ENCODE measurements at regions not wholly inside any gene's neighbourhood (a gene's known extent, or its start where the extent isn't known, plus 50 kb on each side); places are given as distances from the start of the nearest gene placed in this dataset.

DNA sequence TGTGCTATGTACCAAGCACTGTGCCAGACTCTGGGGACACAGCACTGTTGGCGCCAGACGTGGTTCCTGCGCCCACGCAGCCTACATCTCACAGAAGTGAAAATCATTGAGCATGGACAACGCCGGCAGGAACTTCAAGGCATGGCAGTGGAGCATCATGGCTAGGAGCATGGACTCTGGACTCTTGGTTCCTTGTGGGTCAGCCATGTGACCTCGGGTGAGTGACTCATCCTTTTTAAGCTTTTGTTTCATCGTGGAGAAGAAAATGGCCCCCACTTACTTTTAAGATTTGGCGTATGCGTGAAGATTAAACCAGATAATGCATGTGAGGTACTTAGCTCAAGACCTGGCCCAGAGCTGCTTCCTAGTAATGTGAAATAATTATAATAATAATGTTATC lies 988.5 kb downstream of the UQCRFS1 start:
- Histone ChIP-seq H3K36me3 (no peaks in the 10 kb centered on the region), H3K27me3 (ENCODE audit: low read depth) (peaks cover 55% of the 10 kb centered on the region), H3K27ac (replicated peaks) (no peak overlapping the region), H3K4me3 (no peak overlapping the region), H3K9me3 (replicated peaks) (no peaks in the 10 kb centered on the region), H3K4me1 (no peaks in the 10 kb centered on the region)
- TF ChIP-seq, protein P1, sequence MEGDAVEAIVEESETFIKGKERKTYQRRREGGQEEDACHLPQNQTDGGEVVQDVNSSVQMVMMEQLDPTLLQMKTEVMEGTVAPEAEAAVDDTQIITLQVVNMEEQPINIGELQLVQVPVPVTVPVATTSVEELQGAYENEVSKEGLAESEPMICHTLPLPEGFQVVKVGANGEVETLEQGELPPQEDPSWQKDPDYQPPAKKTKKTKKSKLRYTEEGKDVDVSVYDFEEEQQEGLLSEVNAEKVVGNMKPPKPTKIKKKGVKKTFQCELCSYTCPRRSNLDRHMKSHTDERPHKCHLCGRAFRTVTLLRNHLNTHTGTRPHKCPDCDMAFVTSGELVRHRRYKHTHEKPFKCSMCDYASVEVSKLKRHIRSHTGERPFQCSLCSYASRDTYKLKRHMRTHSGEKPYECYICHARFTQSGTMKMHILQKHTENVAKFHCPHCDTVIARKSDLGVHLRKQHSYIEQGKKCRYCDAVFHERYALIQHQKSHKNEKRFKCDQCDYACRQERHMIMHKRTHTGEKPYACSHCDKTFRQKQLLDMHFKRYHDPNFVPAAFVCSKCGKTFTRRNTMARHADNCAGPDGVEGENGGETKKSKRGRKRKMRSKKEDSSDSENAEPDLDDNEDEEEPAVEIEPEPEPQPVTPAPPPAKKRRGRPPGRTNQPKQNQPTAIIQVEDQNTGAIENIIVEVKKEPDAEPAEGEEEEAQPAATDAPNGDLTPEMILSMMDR (IDR thresholded peaks at IDR 0.05; ENCODE audit: borderline replicate concordance) = no peak
- intact Hi-C loops (cut with micrococcal nuclease) = no loop called here
- no peak for DNase-seq

DNA sequence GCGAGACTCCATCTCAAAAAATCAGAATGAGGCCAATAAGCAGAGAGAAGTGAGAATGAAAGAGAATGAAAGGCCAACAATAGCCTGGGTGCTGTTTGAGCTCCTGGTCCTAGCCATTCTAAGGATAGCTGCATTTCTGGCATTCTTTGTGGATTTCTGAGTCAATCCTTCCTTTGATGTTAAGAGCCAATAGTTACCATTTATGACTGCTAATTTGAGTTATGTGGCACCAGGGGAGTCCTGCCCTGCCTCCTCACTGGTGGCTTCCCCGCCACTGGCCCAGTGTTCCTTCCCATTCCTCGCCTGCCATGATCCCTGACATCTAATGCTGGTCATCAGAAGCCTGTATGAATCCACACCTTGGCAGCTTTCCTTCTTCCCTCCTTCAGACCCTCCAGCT lies 991.2 kb downstream of the UQCRFS1 start:
- no peaks in the 10 kb centered on the region for H3K9me3 ChIP-seq (replicated peaks)
- intact Hi-C loops (cut with micrococcal nuclease) = no loop called here
- peaks cover 62% of the 10 kb centered on the region for H3K27me3 ChIP-seq (ENCODE audit: low read depth)
- TF ChIP-seq, protein P1 (IDR thresholded peaks at IDR 0.05; ENCODE audit: borderline replicate concordance) = no peak
- no peak for DNase-seq
- no peaks in the 10 kb centered on the region for H3K4me1 ChIP-seq
- H3K4me3 ChIP-seq = no peak overlapping the region
- H3K36me3 ChIP-seq = no peaks in the 10 kb centered on the region
- H3K27ac ChIP-seq (replicated peaks) = no peak overlapping the region

GRCh38 chr19:28218728-28219127 lies 994.2 kb downstream of the UQCRFS1 start:
- intact Hi-C loops (cut with micrococcal nuclease) = no loop called here
- H3K27me3 ChIP-seq (ENCODE audit: low read depth) = peaks cover 45% of the 10 kb centered on the region
- no peak for DNase-seq
- no peaks in the 10 kb centered on the region for H3K4me1 ChIP-seq
- H3K4me3 ChIP-seq = no peak overlapping the region
- no peak overlapping the region for H3K27ac ChIP-seq (replicated peaks)
- no peaks in the 10 kb centered on the region for H3K9me3 ChIP-seq (replicated peaks)
- TF ChIP-seq, protein P1 (IDR thresholded peaks at IDR 0.05; ENCODE audit: borderline replicate concordance) = no peak
- no peaks in the 10 kb centered on the region for H3K36me3 ChIP-seq

DNA sequence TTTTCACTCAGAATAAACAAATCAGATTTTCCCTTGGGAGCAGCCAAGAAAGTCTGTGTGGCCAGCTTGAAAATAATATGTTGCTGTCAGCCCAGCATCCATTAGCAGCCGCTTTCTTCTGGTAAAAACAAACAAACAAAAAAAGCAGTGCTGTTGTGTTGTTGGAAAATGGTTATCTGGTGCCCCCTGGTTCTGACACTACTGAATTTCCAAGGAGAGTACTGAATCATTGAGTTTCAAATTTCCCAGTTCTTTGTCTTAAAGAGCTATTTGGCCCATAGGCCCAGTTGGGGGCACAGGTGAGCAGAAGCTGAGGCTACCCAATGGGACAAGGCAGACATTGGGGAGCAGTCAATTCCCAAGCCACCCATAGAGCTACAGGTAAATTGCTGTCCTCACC lies 995.9 kb downstream of the UQCRFS1 start:
- no peaks in the 10 kb centered on the region for H3K36me3 ChIP-seq
- no peak overlapping the region for H3K27ac ChIP-seq (replicated peaks)
- intact Hi-C loops (cut with micrococcal nuclease) = no loop called here
- no peaks in the 10 kb centered on the region for H3K9me3 ChIP-seq (replicated peaks)
- TF ChIP-seq, protein P1 (IDR thresholded peaks at IDR 0.05; ENCODE audit: borderline replicate concordance) = peak; percentile 11
- H3K27me3 ChIP-seq (ENCODE audit: low read depth) = peaks cover 33% of the 10 kb centered on the region
- DNase-seq = no peak
- H3K4me1 ChIP-seq = no peaks in the 10 kb centered on the region
- H3K4me3 ChIP-seq = no peak overlapping the region

- H3K4me3 ChIP-seq = no peak overlapping the region
- no peak for DNase-seq
- no peaks in the 10 kb centered on the region for H3K9me3 ChIP-seq (replicated peaks)
- no peaks in the 10 kb centered on the region for H3K36me3 ChIP-seq
- no peaks in the 10 kb centered on the region for H3K4me1 ChIP-seq
- H3K27me3 ChIP-seq (ENCODE audit: low read depth) = peaks cover 20% of the 10 kb centered on the region
- intact Hi-C loops (cut with micrococcal nuclease) = no loop called here
- no peak overlapping the region for H3K27ac ChIP-seq (replicated peaks)
- TF ChIP-seq, protein P1 (IDR thresholded peaks at IDR 0.05; ENCODE audit: borderline replicate concordance) = no peak
Observed at GRCh38 chr19:28213470-28214082, 999.4 kb downstream of the UQCRFS1 start.

Measured in left ventricle myocardium inferior (tissue), 1 donor.